GM12891 (cell line): ENCODE measurements at regions not wholly inside any gene's neighbourhood (a gene's known extent, or its start where the extent isn't known, plus 50 kb on each side); places are given as distances from the start of the nearest gene placed in this dataset.

Experiments
- POLR2A ChIP-seq: IDR thresholded peaks from 2 replicates; pipeline ENCODE4 v1.6.1; 2011; ENCODE audit warnings: low read depth, low read length, control low read depth
- POLR2AphosphoS5 ChIP-seq: IDR thresholded peaks from 2 replicates; pipeline ENCODE4 v1.6.1; 2011; ENCODE audit warnings: low read depth, low read length, control low read depth

- TF ChIP-seq POLR2A: no peak
- no peak for TF ChIP-seq POLR2AphosphoS5
Observed at GRCh38 chr2:36289731-36290130, 65.8 kb upstream of the CRIM1 start.
